ENCODE measurements at regions not wholly inside any gene's neighbourhood (a gene's known extent, or its start where the extent isn't known, plus 50 kb on each side); places are given as distances from the start of the nearest gene placed in this dataset.
A peak's percentile ranks its signal among the peaks of the same experiment; 100 is the strongest.

DNA sequence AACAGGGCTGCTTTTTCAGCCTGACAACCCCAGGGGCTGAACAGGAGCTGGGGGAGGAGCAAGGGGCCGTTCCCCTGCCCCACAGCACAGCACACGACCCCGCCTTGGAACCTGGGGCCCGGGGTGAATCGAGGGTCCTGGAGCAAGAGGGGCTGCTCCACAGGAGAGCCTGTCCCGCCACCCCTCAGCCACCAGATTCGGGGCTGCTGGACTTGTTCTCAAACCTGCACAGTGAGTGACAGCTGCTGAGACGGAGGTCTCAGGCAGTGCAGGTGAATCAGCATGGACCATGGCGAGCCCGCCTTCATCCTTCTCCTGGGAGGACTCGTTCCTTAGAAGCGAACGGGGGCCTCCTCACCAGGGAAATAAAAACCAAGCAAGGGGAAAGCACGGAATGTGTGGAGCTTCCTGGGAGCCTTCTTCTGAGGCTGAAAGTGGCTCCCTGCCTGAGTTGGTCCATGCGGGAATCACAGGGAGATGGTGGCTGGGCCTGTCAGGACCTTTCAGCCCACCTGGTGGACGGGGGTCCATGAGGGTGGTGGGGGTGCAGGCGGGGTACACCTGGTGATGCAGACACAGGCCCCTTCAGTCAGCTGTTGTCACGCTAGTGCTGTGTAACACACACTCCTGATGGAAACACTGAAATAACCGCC, 125.4 kb downstream of the SIK1 start:
- DNase-seq (ENCODE audit: low spot score) = no peak
- H3K27ac ChIP-seq (ENCODE audit: low read depth) = no peak overlapping the region
- no peaks in the 10 kb centered on the region for H4K20me1 ChIP-seq (replicated peaks; ENCODE audit: insufficient read depth)
- H3K9me2 ChIP-seq (ENCODE audit: insufficient read depth) = no peaks in the 10 kb centered on the region
- Mint-ChIP-seq H3K4me3 (no peak overlapping the region), H3K27ac (peak overlapping the region; percentile 83; the same call in 1 of the 2 replicates), H3K36me3 (ENCODE audit: low read depth) (no peaks in the 10 kb centered on the region), H3K27me3 (ENCODE audit: insufficient read depth, low read depth, poor library complexity) (peaks cover 15% of the 10 kb centered on the region), H3K4me1 (peaks cover 3% of the 10 kb centered on the region; the same call in 1 of the 3 replicates), H3K9me3 (no peaks in the 10 kb centered on the region)
- no peak overlapping the region for H2AFZ ChIP-seq
- no peaks in the 10 kb centered on the region for H3K36me3 ChIP-seq (ENCODE audit: insufficient read depth)
- no peaks in the 10 kb centered on the region for H3K79me2 ChIP-seq (replicated peaks; ENCODE audit: insufficient read depth)
- H3K4me3 ChIP-seq = no peak overlapping the region
- no peaks in the 10 kb centered on the region for H3K4me1 ChIP-seq (ENCODE audit: insufficient read depth)
- no peaks in the 10 kb centered on the region for H3K27me3 ChIP-seq (ENCODE audit: insufficient read depth)
- H3K4me2 ChIP-seq = no peak overlapping the region
- ATAC-seq = no peak
- no peak for TF ChIP-seq POLR2AphosphoS5 (IDR thresholded peaks at IDR 0.05; ENCODE audit: low read depth)
- TF ChIP-seq, protein P1, sequence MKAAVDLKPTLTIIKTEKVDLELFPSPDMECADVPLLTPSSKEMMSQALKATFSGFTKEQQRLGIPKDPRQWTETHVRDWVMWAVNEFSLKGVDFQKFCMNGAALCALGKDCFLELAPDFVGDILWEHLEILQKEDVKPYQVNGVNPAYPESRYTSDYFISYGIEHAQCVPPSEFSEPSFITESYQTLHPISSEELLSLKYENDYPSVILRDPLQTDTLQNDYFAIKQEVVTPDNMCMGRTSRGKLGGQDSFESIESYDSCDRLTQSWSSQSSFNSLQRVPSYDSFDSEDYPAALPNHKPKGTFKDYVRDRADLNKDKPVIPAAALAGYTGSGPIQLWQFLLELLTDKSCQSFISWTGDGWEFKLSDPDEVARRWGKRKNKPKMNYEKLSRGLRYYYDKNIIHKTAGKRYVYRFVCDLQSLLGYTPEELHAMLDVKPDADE (IDR thresholded peaks at IDR 0.05) = no peak
- TF ChIP-seq STAT1 (IDR thresholded peaks at IDR 0.05; ENCODE audit: unreplicated experiment) = no peak
- no peak for TF ChIP-seq EZH2 (IDR thresholded peaks at IDR 0.05; ENCODE audit: low read depth, unreplicated experiment)
- no peak for TF ChIP-seq NANOG (IDR thresholded peaks at IDR 0.05; ENCODE audit: borderline replicate concordance)
- TF ChIP-seq, protein P2, sequence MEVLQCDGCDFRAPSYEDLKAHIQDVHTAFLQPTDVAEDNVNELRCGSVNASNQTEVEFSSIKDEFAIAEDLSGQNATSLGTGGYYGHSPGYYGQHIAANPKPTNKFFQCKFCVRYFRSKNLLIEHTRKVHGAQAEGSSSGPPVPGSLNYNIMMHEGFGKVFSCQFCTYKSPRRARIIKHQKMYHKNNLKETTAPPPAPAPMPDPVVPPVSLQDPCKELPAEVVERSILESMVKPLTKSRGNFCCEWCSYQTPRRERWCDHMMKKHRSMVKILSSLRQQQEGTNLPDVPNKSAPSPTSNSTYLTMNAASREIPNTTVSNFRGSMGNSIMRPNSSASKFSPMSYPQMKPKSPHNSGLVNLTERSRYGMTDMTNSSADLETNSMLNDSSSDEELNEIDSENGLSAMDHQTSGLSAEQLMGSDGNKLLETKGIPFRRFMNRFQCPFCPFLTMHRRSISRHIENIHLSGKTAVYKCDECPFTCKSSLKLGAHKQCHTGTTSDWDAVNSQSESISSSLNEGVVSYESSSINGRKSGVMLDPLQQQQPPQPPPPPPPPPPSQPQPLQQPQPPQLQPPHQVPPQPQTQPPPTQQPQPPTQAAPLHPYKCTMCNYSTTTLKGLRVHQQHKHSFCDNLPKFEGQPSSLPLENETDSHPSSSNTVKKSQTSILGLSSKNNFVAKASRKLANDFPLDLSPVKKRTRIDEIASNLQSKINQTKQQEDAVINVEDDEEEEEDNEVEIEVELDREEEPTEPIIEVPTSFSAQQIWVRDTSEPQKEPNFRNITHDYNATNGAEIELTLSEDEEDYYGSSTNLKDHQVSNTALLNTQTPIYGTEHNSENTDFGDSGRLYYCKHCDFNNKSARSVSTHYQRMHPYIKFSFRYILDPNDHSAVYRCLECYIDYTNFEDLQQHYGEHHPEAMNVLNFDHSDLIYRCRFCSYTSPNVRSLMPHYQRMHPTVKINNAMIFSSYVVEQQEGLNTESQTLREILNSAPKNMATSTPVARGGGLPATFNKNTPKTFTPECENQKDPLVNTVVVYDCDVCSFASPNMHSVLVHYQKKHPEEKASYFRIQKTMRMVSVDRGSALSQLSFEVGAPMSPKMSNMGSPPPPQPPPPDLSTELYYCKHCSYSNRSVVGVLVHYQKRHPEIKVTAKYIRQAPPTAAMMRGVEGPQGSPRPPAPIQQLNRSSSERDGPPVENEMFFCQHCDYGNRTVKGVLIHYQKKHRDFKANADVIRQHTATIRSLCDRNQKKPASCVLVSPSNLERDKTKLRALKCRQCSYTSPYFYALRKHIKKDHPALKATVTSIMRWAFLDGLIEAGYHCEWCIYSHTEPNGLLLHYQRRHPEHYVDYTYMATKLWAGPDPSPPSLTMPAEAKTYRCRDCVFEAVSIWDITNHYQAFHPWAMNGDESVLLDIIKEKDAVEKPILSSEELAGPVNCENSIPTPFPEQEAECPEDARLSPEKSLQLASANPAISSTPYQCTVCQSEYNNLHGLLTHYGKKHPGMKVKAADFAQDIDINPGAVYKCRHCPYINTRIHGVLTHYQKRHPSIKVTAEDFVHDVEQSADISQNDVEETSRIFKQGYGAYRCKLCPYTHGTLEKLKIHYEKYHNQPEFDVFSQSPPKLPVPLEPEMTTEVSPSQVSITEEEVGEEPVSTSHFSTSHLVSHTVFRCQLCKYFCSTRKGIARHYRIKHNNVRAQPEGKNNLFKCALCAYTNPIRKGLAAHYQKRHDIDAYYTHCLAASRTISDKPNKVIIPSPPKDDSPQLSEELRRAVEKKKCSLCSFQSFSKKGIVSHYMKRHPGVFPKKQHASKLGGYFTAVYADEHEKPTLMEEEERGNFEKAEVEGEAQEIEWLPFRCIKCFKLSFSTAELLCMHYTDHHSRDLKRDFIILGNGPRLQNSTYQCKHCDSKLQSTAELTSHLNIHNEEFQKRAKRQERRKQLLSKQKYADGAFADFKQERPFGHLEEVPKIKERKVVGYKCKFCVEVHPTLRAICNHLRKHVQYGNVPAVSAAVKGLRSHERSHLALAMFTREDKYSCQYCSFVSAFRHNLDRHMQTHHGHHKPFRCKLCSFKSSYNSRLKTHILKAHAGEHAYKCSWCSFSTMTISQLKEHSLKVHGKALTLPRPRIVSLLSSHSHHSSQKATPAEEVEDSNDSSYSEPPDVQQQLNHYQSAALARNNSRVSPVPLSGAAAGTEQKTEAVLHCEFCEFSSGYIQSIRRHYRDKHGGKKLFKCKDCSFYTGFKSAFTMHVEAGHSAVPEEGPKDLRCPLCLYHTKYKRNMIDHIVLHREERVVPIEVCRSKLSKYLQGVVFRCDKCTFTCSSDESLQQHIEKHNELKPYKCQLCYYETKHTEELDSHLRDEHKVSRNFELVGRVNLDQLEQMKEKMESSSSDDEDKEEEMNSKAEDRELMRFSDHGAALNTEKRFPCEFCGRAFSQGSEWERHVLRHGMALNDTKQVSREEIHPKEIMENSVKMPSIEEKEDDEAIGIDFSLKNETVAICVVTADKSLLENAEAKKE (CRISPR knock-in tag; IDR thresholded peaks at IDR 0.05) = no peak
- TF ChIP-seq CREB1 (CRISPR knock-in tag; IDR thresholded peaks at IDR 0.05; ENCODE audit: low read depth) = no peak
- TF ChIP-seq, protein P3, sequence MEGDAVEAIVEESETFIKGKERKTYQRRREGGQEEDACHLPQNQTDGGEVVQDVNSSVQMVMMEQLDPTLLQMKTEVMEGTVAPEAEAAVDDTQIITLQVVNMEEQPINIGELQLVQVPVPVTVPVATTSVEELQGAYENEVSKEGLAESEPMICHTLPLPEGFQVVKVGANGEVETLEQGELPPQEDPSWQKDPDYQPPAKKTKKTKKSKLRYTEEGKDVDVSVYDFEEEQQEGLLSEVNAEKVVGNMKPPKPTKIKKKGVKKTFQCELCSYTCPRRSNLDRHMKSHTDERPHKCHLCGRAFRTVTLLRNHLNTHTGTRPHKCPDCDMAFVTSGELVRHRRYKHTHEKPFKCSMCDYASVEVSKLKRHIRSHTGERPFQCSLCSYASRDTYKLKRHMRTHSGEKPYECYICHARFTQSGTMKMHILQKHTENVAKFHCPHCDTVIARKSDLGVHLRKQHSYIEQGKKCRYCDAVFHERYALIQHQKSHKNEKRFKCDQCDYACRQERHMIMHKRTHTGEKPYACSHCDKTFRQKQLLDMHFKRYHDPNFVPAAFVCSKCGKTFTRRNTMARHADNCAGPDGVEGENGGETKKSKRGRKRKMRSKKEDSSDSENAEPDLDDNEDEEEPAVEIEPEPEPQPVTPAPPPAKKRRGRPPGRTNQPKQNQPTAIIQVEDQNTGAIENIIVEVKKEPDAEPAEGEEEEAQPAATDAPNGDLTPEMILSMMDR (conservative IDR thresholded peaks at IDR 0.05; ENCODE audit: low read depth in 2 of 2) = no peak
- H3F3A ChIP-seq (replicated peaks; ENCODE audit: low read depth) = no peaks in the 10 kb centered on the region

Data from GM23338 (cell line).